IMR-90 (cell line): ENCODE measurements at regions not wholly inside any gene's neighbourhood (a gene's known extent, or its start where the extent isn't known, plus 50 kb on each side); places are given as distances from the start of the nearest gene placed in this dataset.

Experiments
- ATAC-seq: fragments of 200-7000 bp; cut with Tn5 transposase; 2 replicates; pipeline ENCODE4 v1.9.1; 2020; ENCODE audit warnings: low read depth, mild to moderate bottlenecking, moderate library complexity
- BruUV-seq: library from RNA; stranded (reverse); fragments of 400-500 nt; replicated peaks from 2 replicates; lab custom pipeline; 2021; lab: Mats Ljungman, UMichigan
- CTCF ChIA-PET: fragments of 300-600 bp; formaldehyde crosslinking; extraction: SDS; loops from one replicate; lab custom pipeline; 2021; ENCODE audit warnings: antibody characterized with exemption; lab: Yijun Ruan, JAX
- POLR2A ChIA-PET: fragments of 300-600 bp; sonication (Branson Sonifier 250); formaldehyde crosslinking; loops from one replicate; lab custom pipeline; 2022; ENCODE audit warnings: antibody characterized with exemption; ENCODE audit not compliant: unreplicated experiment; lab: Charles Lee
- DNase-seq: peaks from one replicate; pipeline ENCODE4 v3.0.0; 2013
- H2AFZ ChIP-seq: replicated peaks from 2 replicates; pipeline ENCODE3; 2013; ENCODE audit warnings: low read length, mild to moderate bottlenecking; ENCODE audit not compliant: poor library complexity
- H2AK5ac ChIP-seq: 2 replicates; pipeline ENCODE4 v1.6.1; 2013; ENCODE audit warnings: low read depth, low read length, inconsistent platforms
- H2AK9ac ChIP-seq: replicated peaks from 2 replicates; pipeline ENCODE3; 2013; ENCODE audit warnings: mild to moderate bottlenecking, low read depth, low read length, moderate library complexity; ENCODE audit not compliant: poor library complexity
- H2BK120ac ChIP-seq: 2 replicates; pipeline ENCODE4 v1.6.1; 2013; ENCODE audit warnings: low read depth, low read length, inconsistent platforms
- H2BK15ac ChIP-seq: 3 replicates; pipeline ENCODE4 v1.6.1; 2013; ENCODE audit warnings: low read depth, low read length, inconsistent platforms
- H2BK20ac ChIP-seq: 2 replicates; pipeline ENCODE4 v1.6.1; 2013; ENCODE audit warnings: low read depth, mild to moderate bottlenecking, inconsistent platforms, low read length, moderate library complexity
- H2BK5ac ChIP-seq: 2 replicates; pipeline ENCODE4 v1.6.1; 2013; ENCODE audit warnings: mild to moderate bottlenecking, low read depth, low read length, inconsistent platforms; ENCODE audit not compliant: poor library complexity, severe bottlenecking
- H3K14ac ChIP-seq: replicated peaks from 2 replicates; pipeline ENCODE4 v1.6.1; 2013; ENCODE audit warnings: low read depth, low read length, inconsistent platforms
- H3K18ac ChIP-seq: 2 replicates; pipeline ENCODE4 v1.6.1; 2013; ENCODE audit warnings: low read depth, low read length, control low read depth
- H3K23ac ChIP-seq: 2 replicates; pipeline ENCODE4 v1.6.1; 2013; ENCODE audit warnings: low read depth, low read length, inconsistent platforms
- H3K27ac ChIP-seq: 2 replicates; pipeline ENCODE4 v1.5.1; 2013; ENCODE audit warnings: mild to moderate bottlenecking, control low read depth, low read length; ENCODE audit not compliant: insufficient read depth
- H3K27me3 ChIP-seq: 2 replicates; pipeline ENCODE4 v1.6.1; 2013; ENCODE audit warnings: low read length; ENCODE audit not compliant: control insufficient read depth, insufficient read depth
- H3K36me3 ChIP-seq: 2 replicates; pipeline ENCODE4 v1.6.1; 2013; ENCODE audit warnings: low read length, mixed read lengths; ENCODE audit not compliant: control insufficient read depth, insufficient read depth
- H3K4ac ChIP-seq: 2 replicates; pipeline ENCODE4 v1.6.1; 2013; ENCODE audit warnings: low read depth, low read length, inconsistent platforms
- H3K4me1 ChIP-seq: 2 replicates; pipeline ENCODE4 v1.6.1; 2013; ENCODE audit warnings: low read length, mixed read lengths; ENCODE audit not compliant: control insufficient read depth, insufficient read depth
- H3K4me2 ChIP-seq: 2 replicates; pipeline ENCODE4 v1.6.1; 2013; ENCODE audit warnings: low read depth, mild to moderate bottlenecking, control low read depth, low read length, moderate library complexity
- H3K4me3 ChIP-seq: 2 replicates; pipeline ENCODE4 v1.5.1; 2013; ENCODE audit warnings: low read depth, mild to moderate bottlenecking, control low read depth, low read length, moderate library complexity; ENCODE audit not compliant: insufficient read depth
- H3K56ac ChIP-seq: 2 replicates; pipeline ENCODE4 v1.6.1; 2013; ENCODE audit warnings: low read length, inconsistent platforms; ENCODE audit not compliant: insufficient read depth; ENCODE audit errors: extremely low read depth
- H3K79me1 ChIP-seq, 2 experiments: 2 replicates each; pipeline ENCODE4 v1.6.1; 2013; ENCODE audit warnings: low read length in 2 of 2, inconsistent platforms in 1 of 2, low read depth in 1 of 2
- H3K9ac ChIP-seq: 2 replicates; pipeline ENCODE4 v1.6.1; 2013; ENCODE audit warnings: low read depth, low read length, control low read depth
- H3K9me1 ChIP-seq: 2 replicates; pipeline ENCODE4 v1.6.1; 2013; ENCODE audit warnings: low read length, inconsistent platforms; ENCODE audit not compliant: insufficient read depth
- H3K9me3 ChIP-seq: 2 replicates; pipeline ENCODE4 v1.6.1; 2013; ENCODE audit warnings: low read length; ENCODE audit not compliant: control insufficient read depth, insufficient read depth
- H4K20me1 ChIP-seq: 2 replicates; pipeline ENCODE4 v1.6.1; 2013; ENCODE audit warnings: low read length, inconsistent platforms; ENCODE audit not compliant: insufficient read depth
- H4K5ac ChIP-seq: 2 replicates; pipeline ENCODE4 v1.6.1; 2013; ENCODE audit warnings: mild to moderate bottlenecking, low read depth, low read length, control low read depth
- H4K8ac ChIP-seq, 2 experiments: 2 replicates each; pipeline ENCODE4 v1.6.1; 2013; ENCODE audit warnings: low read depth in 2 of 2, low read length in 2 of 2, control low read depth in 1 of 2, inconsistent platforms in 1 of 2
- H4K91ac ChIP-seq: 2 replicates; pipeline ENCODE4 v1.6.1; 2013; ENCODE audit warnings: low read depth, low read length, inconsistent platforms; ENCODE audit not compliant: insufficient read depth
- BHLHE40 ChIP-seq: fragments of 150-350 bp; IDR thresholded peaks from 2 replicates; pipeline ENCODE4 v1.6.1; 2016; ENCODE audit warnings: mild to moderate bottlenecking, low read depth, low read length
- CEBPB ChIP-seq: IDR thresholded peaks from 2 replicates; pipeline ENCODE4 v1.6.1; 2012; ENCODE audit warnings: low read depth, low read length, improper control_type of control experiment
- CHD1 ChIP-seq: IDR thresholded peaks from 2 replicates; pipeline ENCODE4 v1.6.1; 2012; ENCODE audit warnings: low read depth, low read length, improper control_type of control experiment
- FOS ChIP-seq: fragments of 150-350 bp; IDR thresholded peaks from 2 replicates; pipeline ENCODE4 v1.6.1; 2016; ENCODE audit warnings: low read depth, low read length
- MAFK ChIP-seq: IDR thresholded peaks from 2 replicates; pipeline ENCODE4 v1.6.1; 2012; ENCODE audit warnings: low read depth, low read length, improper control_type of control experiment
- MAZ ChIP-seq: IDR thresholded peaks from 2 replicates; pipeline ENCODE4 v1.6.1; 2012; ENCODE audit warnings: low read depth, mild to moderate bottlenecking, low read length, improper control_type of control experiment, moderate library complexity, borderline replicate concordance
- MXI1 ChIP-seq: IDR thresholded peaks from 2 replicates; pipeline ENCODE4 v1.6.1; 2012; ENCODE audit warnings: low read depth, mild to moderate bottlenecking, low read length, moderate library complexity, borderline replicate concordance
- NFE2L2 ChIP-seq: fragments of 150-350 bp; IDR thresholded peaks from 2 replicates; pipeline ENCODE4 v1.6.1; 2016; ENCODE audit warnings: low read depth, mild to moderate bottlenecking, low read length
- RFX5 ChIP-seq: IDR thresholded peaks from 2 replicates; pipeline ENCODE4 v1.8.0; 2012; ENCODE audit warnings: low read depth, mild to moderate bottlenecking, low read length, moderate library complexity
- SMC3 ChIP-seq: fragments of 150-350 bp; IDR thresholded peaks from 2 replicates; pipeline ENCODE4 v1.6.1; 2016; ENCODE audit warnings: low read depth, mild to moderate bottlenecking, antibody characterized with exemption, low read length, moderate library complexity
- WGBS, 2 experiments: methylation state at CpG; one replicate each; pipeline versions ENCODE4 v1.1.5 to v1.1.7; 2013; ENCODE audit warnings: missing lambda C conversion rate in 2 of 2; ENCODE audit not compliant: insufficient read length in 1 of 2; ENCODE audit errors: extremely low coverage in 2 of 2; 5-methylcytosine and 5-hydroxymethylcytosine counted together
- dilution Hi-C: fragments of 300-500 bp; cut with HindIII; formaldehyde crosslinking; loops from one replicate; pipeline ENCODE4 v1.14.3; 2018; ENCODE audit warnings: low sequenced_read_pairs; ENCODE audit not compliant: unreplicated experiment
- in situ Hi-C: fragments of 300-500 bp; cut with MboI; formaldehyde crosslinking; loops from 3 replicates; pipeline ENCODE4 v1.14.3; 2019; ENCODE audit warnings: low sequenced_read_pairs, inconsistent platforms, mixed read lengths
- intact Hi-C: fragments of 100-400 bp; cut with micrococcal nuclease; formaldehyde crosslinking; loops from 2 replicates; pipeline ENCODE4 v1.10.0; 2022
- TF ChIP-seq, protein P1 (sequence below): conservative IDR thresholded peaks from 2 replicates; pipeline ENCODE4 v1.5.1; 2012; ENCODE audit warnings: mild to moderate bottlenecking, low read depth, low read length, improper control_type of control experiment

DNA sequence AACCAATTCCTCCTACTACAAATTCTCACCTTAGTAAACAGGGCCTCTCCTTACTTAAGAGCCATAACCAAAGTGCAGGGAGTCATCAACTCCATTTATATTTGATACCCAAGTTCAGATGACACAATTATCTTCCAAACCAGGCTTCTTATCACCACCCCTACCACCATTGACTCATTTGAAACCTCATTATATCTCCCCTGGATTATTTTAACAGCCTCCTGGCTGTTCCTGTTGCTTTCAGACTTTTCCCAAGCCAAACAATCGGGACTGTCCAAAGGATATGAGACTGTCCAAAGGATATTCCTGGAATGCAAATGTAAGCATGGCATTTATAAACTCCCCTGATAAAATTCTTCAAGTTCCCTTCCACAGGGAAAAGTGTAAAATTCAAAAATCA, 394.3 kb downstream of the MAFB start:
- intact Hi-C loops (no loop called here), in situ Hi-C loops (no loop called here), dilution Hi-C loops (no loop called here)
- ATAC-seq: no peak
- Histone ChIP-seq H2AK5ac (no peak overlapping the region), H3K9ac (no peak overlapping the region), H2BK5ac (no peak overlapping the region), H3K27me3 (no peaks in the 10 kb centered on the region), H2BK15ac (no peak overlapping the region), H3K4me3 (no peak overlapping the region), H3K18ac (no peak overlapping the region), H3K9me1 (no peaks in the 10 kb centered on the region), H3K4ac (no peak overlapping the region), H3K79me1 (no peaks in the 10 kb centered on the region), H4K20me1 (no peaks in the 10 kb centered on the region), H3K14ac (no peak overlapping the region), H2BK120ac (no peak overlapping the region), H3K27ac (no peak overlapping the region), H3K9me3 (no peaks in the 10 kb centered on the region), H3K4me2 (no peak overlapping the region), H2BK20ac (no peak overlapping the region), H3K4me1 (no peaks in the 10 kb centered on the region), H2AK9ac (no peak overlapping the region), H4K8ac (no peak overlapping the region), H2AFZ (no peak overlapping the region), H3K23ac (no peak overlapping the region), H4K5ac (no peak overlapping the region), H4K91ac (no peak overlapping the region), H3K56ac (no peak overlapping the region), H3K36me3 (no peaks in the 10 kb centered on the region)
- CTCF ChIA-PET: no interaction called here
- TF ChIP-seq RFX5: no peak
- no peak for TF ChIP-seq BHLHE40
- TF ChIP-seq MAFK: no peak
- TF ChIP-seq CEBPB: no peak
- TF ChIP-seq SMC3: no peak
- no peak for TF ChIP-seq MAZ
- TF ChIP-seq, protein P1, sequence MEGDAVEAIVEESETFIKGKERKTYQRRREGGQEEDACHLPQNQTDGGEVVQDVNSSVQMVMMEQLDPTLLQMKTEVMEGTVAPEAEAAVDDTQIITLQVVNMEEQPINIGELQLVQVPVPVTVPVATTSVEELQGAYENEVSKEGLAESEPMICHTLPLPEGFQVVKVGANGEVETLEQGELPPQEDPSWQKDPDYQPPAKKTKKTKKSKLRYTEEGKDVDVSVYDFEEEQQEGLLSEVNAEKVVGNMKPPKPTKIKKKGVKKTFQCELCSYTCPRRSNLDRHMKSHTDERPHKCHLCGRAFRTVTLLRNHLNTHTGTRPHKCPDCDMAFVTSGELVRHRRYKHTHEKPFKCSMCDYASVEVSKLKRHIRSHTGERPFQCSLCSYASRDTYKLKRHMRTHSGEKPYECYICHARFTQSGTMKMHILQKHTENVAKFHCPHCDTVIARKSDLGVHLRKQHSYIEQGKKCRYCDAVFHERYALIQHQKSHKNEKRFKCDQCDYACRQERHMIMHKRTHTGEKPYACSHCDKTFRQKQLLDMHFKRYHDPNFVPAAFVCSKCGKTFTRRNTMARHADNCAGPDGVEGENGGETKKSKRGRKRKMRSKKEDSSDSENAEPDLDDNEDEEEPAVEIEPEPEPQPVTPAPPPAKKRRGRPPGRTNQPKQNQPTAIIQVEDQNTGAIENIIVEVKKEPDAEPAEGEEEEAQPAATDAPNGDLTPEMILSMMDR: no peak
- no peak for TF ChIP-seq NFE2L2
- TF ChIP-seq CHD1: no peak
- TF ChIP-seq MXI1: no peak
- TF ChIP-seq FOS: no peak
- BruUV-seq: no TSS peak
- no peak for DNase-seq
- 33% methylated on average over 1 of the region's 1 CpG; no CpG with 5 or more reads in 1 of the 2 experiments for WGBS, 2 experiments
- POLR2A ChIA-PET: no interaction called here
